Gastrocnemius medialis (tissue), 4 donors: ENCODE measurements at regions not wholly inside any gene's neighbourhood (a gene's known extent, or its start where the extent isn't known, plus 50 kb on each side); places are given as distances from the start of the nearest gene placed in this dataset.

Experiments used
- CTCF ChIP-seq, 5 experiments: fragments of 450-650 bp in 3 of 5; fragments of 200-600 bp in 2 of 5; sonication (generic) in 2 of 5; IDR thresholded peaks in 4 of 5; conservative IDR thresholded peaks in 1 of 5; 1 replicate in 4 of 5; 2 replicates in 1 of 5; pipeline ENCODE4 v1.5.1; 2016 to 2019; ENCODE audit warnings: antibody characterized with exemption in 5 of 5, mild to moderate bottlenecking in 3 of 5, moderate library complexity in 3 of 5
- POLR2A ChIP-seq, 2 donors: fragments of 450-650 bp; IDR thresholded peaks; one replicate each; pipeline ENCODE4 v1.6.1; 2017; ENCODE audit warnings: antibody characterized with exemption in 2 of 2, mild to moderate bottlenecking in 2 of 2, moderate library complexity in 2 of 2

- TF ChIP-seq CTCF (IDR thresholded peaks at IDR 0.05 in 4 of 5, conservative IDR thresholded peaks at IDR 0.05 in 1 of 5) (no peak), POLR2A (IDR thresholded peaks at IDR 0.05) (no peak)
Measured at GRCh38 chr5:36795366-36795765, 81.2 kb upstream of the NIPBL start.
